SK-N-SH treated with all-trans-retinoic acid at 6 μM for 48 hours (cell line): ENCODE measurements at regions not wholly inside any gene's neighbourhood (a gene's known extent, or its start where the extent isn't known, plus 50 kb on each side); places are given as distances from the start of the nearest gene placed in this dataset.

Source experiments
- ATAC-seq: fragments of 200-7000 bp; cut with Tn5 transposase; 3 replicates; pipeline ENCODE4 v1.9.1; 2020; ENCODE audit warnings: mild to moderate bottlenecking, moderate library complexity
- ARNTL ChIP-seq: fragments of 450-650 bp; formaldehyde crosslinking; IDR thresholded peaks from 2 replicates; pipeline ENCODE4 v1.5.0; 2020; ENCODE audit warnings: low read depth, mild to moderate bottlenecking, moderate library complexity, borderline replicate concordance
- BACH2 ChIP-seq: fragments of 250-450 bp; sonication (Bioruptor Pico); IDR thresholded peaks from 2 replicates; pipeline ENCODE4 v1.9.0; 2021; ENCODE audit warnings: mild to moderate bottlenecking, borderline replicate concordance
- CREB5 ChIP-seq: fragments of 250-450 bp; sonication (Bioruptor Pico); IDR thresholded peaks from 2 replicates; pipeline ENCODE4 v1.5.1; 2020; ENCODE audit warnings: low read depth, mild to moderate bottlenecking, moderate library complexity
- CSDC2 ChIP-seq: fragments of 250-450 bp; sonication (Bioruptor Pico); IDR thresholded peaks from 2 replicates; pipeline ENCODE4 v1.5.0; 2020; ENCODE audit warnings: mild to moderate bottlenecking, moderate library complexity
- CSRNP3 ChIP-seq: fragments of 250-450 bp; sonication (Bioruptor Pico); IDR thresholded peaks from 2 replicates; pipeline ENCODE4 v1.5.1; 2021; ENCODE audit warnings: mild to moderate bottlenecking, moderate library complexity
- ESRRG ChIP-seq: fragments of 250-450 bp; sonication (Bioruptor Pico); IDR thresholded peaks from 2 replicates; pipeline ENCODE4 v1.6.1; 2021; ENCODE audit warnings: mild to moderate bottlenecking
- GLIS3 ChIP-seq: fragments of 250-450 bp; sonication (Bioruptor Pico); IDR thresholded peaks from 2 replicates; pipeline ENCODE4 v1.5.0; 2020; ENCODE audit warnings: mild to moderate bottlenecking, moderate library complexity
- OSR1 ChIP-seq: fragments of 250-450 bp; sonication (Bioruptor Pico); IDR thresholded peaks from 2 replicates; pipeline ENCODE4 v1.8.0; 2022; ENCODE audit warnings: moderate library complexity, mild to moderate bottlenecking, inconsistent platforms
- PATZ1 ChIP-seq: fragments of 250-450 bp; sonication (Bioruptor Pico); IDR thresholded peaks from 2 replicates; pipeline ENCODE4 v1.8.0; 2020; ENCODE audit warnings: mild to moderate bottlenecking, moderate library complexity, borderline replicate concordance
- PPARA ChIP-seq: fragments of 250-450 bp; sonication (Bioruptor Pico); IDR thresholded peaks from 2 replicates; pipeline ENCODE4 v1.5.0; 2020; ENCODE audit warnings: mild to moderate bottlenecking, borderline replicate concordance
- RARB ChIP-seq: fragments of 250-450 bp; sonication (Bioruptor Pico); IDR thresholded peaks from 2 replicates; pipeline ENCODE4 v1.8.0; 2021; ENCODE audit warnings: mild to moderate bottlenecking, moderate library complexity
- SNAI2 ChIP-seq: fragments of 250-450 bp; sonication (Bioruptor Pico); IDR thresholded peaks from 2 replicates; pipeline ENCODE4 v1.5.0; 2020; ENCODE audit warnings: mild to moderate bottlenecking, moderate library complexity
- ZFP30 ChIP-seq: fragments of 450-650 bp; formaldehyde crosslinking; IDR thresholded peaks from 2 replicates; pipeline ENCODE4 v1.5.0; 2022; ENCODE audit warnings: mild to moderate bottlenecking, moderate library complexity
- ZNF565 ChIP-seq: fragments of 450-650 bp; formaldehyde crosslinking; conservative IDR thresholded peaks from 2 replicates; pipeline ENCODE4 v1.5.0; 2020; ENCODE audit warnings: low read depth, mild to moderate bottlenecking, moderate library complexity
- ZNF70 ChIP-seq: fragments of 450-650 bp; formaldehyde crosslinking; IDR thresholded peaks from 2 replicates; pipeline ENCODE4 v1.5.0; 2020; ENCODE audit warnings: mild to moderate bottlenecking, moderate library complexity
- ZNF8 ChIP-seq: fragments of 450-650 bp; formaldehyde crosslinking; IDR thresholded peaks from 2 replicates; pipeline ENCODE4 v1.5.0; 2020; ENCODE audit warnings: mild to moderate bottlenecking, moderate library complexity
- TF ChIP-seq, protein P1 (sequence below): fragments of 250-450 bp; sonication (Bioruptor Pico); IDR thresholded peaks from 2 replicates; pipeline ENCODE4 v1.5.0; 2020; ENCODE audit warnings: mild to moderate bottlenecking, moderate library complexity
- TF ChIP-seq, protein P2 (sequence below): fragments of 250-450 bp; sonication (Bioruptor Pico); IDR thresholded peaks from 2 replicates; pipeline ENCODE4 v1.8.0; 2021; ENCODE audit warnings: low read depth, mild to moderate bottlenecking, moderate library complexity, borderline replicate concordance

DNA sequence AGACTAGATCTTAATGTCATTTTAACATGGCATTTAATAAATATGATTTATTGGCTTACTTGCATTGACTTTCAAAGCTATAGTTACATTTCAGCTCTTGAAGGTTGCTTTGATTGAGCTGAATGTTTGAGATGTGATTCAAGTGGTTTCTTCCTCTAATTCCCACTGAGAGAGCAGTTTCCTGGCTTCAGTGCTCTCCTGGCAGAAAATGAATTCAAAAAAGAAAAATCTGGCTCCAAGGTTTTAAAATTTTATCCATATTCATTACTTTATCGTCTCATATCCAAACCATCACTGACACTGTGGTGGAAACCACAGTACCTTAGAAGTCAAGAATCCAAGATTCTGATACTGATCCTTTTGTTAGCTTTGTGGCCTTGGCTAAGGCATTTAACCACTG, 263.1 kb upstream of the HSF2 start:
- TF ChIP-seq SNAI2 (CRISPR knock-in tag) (no peak), PPARA (CRISPR knock-in tag) (no peak), CREB5 (no peak), CSRNP3 (CRISPR knock-in tag) (no peak), ZNF8 (CRISPR knock-in tag) (no peak), BACH2 (CRISPR knock-in tag) (no peak), ARNTL (CRISPR knock-in tag) (no peak), PATZ1 (CRISPR knock-in tag) (no peak), CSDC2 (CRISPR knock-in tag) (no peak), ZFP30 (CRISPR knock-in tag) (no peak), ZNF565 (CRISPR knock-in tag) (no peak), GLIS3 (CRISPR knock-in tag) (no peak), OSR1 (CRISPR knock-in tag) (no peak)
- no peak for ATAC-seq

- no peak for ATAC-seq
- TF ChIP-seq ZNF565 (CRISPR knock-in tag): no peak
- no peak for TF ChIP-seq RARB (CRISPR knock-in tag)
- no peak for TF ChIP-seq SNAI2 (CRISPR knock-in tag)
- TF ChIP-seq, protein P1, sequence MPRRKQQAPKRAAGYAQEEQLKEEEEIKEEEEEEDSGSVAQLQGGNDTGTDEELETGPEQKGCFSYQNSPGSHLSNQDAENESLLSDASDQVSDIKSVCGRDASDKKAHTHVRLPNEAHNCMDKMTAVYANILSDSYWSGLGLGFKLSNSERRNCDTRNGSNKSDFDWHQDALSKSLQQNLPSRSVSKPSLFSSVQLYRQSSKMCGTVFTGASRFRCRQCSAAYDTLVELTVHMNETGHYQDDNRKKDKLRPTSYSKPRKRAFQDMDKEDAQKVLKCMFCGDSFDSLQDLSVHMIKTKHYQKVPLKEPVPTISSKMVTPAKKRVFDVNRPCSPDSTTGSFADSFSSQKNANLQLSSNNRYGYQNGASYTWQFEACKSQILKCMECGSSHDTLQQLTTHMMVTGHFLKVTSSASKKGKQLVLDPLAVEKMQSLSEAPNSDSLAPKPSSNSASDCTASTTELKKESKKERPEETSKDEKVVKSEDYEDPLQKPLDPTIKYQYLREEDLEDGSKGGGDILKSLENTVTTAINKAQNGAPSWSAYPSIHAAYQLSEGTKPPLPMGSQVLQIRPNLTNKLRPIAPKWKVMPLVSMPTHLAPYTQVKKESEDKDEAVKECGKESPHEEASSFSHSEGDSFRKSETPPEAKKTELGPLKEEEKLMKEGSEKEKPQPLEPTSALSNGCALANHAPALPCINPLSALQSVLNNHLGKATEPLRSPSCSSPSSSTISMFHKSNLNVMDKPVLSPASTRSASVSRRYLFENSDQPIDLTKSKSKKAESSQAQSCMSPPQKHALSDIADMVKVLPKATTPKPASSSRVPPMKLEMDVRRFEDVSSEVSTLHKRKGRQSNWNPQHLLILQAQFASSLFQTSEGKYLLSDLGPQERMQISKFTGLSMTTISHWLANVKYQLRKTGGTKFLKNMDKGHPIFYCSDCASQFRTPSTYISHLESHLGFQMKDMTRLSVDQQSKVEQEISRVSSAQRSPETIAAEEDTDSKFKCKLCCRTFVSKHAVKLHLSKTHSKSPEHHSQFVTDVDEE (CRISPR knock-in tag): no peak
- TF ChIP-seq ARNTL (CRISPR knock-in tag): no peak
- TF ChIP-seq BACH2 (CRISPR knock-in tag): no peak
- TF ChIP-seq CSRNP3 (CRISPR knock-in tag): no peak
- no peak for TF ChIP-seq PATZ1 (CRISPR knock-in tag)
- TF ChIP-seq ZNF8 (CRISPR knock-in tag): no peak
- TF ChIP-seq PPARA (CRISPR knock-in tag): no peak
- no peak for TF ChIP-seq ESRRG (CRISPR knock-in tag)
- no peak for TF ChIP-seq ZNF70
- TF ChIP-seq, protein P2, sequence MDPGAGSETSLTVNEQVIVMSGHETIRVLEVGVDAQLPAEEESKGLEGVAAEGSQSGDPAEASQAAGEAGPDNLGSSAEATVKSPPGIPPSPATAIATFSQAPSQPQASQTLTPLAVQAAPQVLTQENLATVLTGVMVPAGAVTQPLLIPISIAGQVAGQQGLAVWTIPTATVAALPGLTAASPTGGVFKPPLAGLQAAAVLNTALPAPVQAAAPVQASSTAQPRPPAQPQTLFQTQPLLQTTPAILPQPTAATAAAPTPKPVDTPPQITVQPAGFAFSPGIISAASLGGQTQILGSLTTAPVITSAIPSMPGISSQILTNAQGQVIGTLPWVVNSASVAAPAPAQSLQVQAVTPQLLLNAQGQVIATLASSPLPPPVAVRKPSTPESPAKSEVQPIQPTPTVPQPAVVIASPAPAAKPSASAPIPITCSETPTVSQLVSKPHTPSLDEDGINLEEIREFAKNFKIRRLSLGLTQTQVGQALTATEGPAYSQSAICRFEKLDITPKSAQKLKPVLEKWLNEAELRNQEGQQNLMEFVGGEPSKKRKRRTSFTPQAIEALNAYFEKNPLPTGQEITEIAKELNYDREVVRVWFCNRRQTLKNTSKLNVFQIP (CRISPR knock-in tag): no peak
- TF ChIP-seq, all 23 proteins: peak for 0
Measured at GRCh38 chr6:122140031-122140430, 259.4 kb upstream of the HSF2 start.
